Bronchial epithelial cell (primary cell): ENCODE measurements at regions not wholly inside any gene's neighbourhood (a gene's known extent, or its start where the extent isn't known, plus 50 kb on each side); places are given as distances from the start of the nearest gene placed in this dataset.

Experiments used
- DNase-seq: peaks from one replicate; pipeline ENCODE4 v3.0.0-alpha.2; 2010; ENCODE audit warnings: low read depth
- FAIRE-seq: peaks from 2 replicates; lab custom pipeline; 2011; peaks lifted over from hg19 to GRCh38; lab: Jason Lieb, UNC
- H3K27me3 ChIP-seq: 2 replicates; pipeline ENCODE4 v1.5.1; 2011; ENCODE audit warnings: low read length; ENCODE audit not compliant: control insufficient read depth, insufficient read depth
- H3K36me3 ChIP-seq: 2 replicates; pipeline ENCODE4 v1.5.1; 2011; ENCODE audit warnings: low read length; ENCODE audit not compliant: control insufficient read depth, insufficient read depth
- H3K4me3 ChIP-seq: 2 replicates; pipeline ENCODE4 v1.5.1; 2011; ENCODE audit warnings: mild to moderate bottlenecking, low read depth, low read length, control low read depth
- CTCF ChIP-seq: IDR thresholded peaks from 2 replicates; pipeline ENCODE4 v1.5.1; 2011; ENCODE audit warnings: mild to moderate bottlenecking, moderate library complexity, low read length, control low read depth, inconsistent platforms; ENCODE audit not compliant: insufficient read depth, severe bottlenecking

GRCh38 chr4:24160358-24160757 lies 270.5 kb upstream of the PPARGC1A start:
- peak; percentile 40 for DNase-seq
- Histone ChIP-seq H3K27me3 (no peaks in the 10 kb centered on the region), H3K4me3 (no peak overlapping the region), H3K36me3 (no peaks in the 10 kb centered on the region)
- no peak for FAIRE-seq
- no peak for TF ChIP-seq CTCF

- no peak for DNase-seq
- FAIRE-seq, result no peak
- Histone ChIP-seq H3K36me3 (no peaks in the 10 kb centered on the region), H3K4me3 (no peak overlapping the region), H3K27me3 (no peaks in the 10 kb centered on the region)
- TF ChIP-seq CTCF, result no peak
Observed at GRCh38 chr4:24158031-24158430, 268.2 kb upstream of the PPARGC1A start.

GRCh38 chr4:24150034-24150433 lies 260.2 kb upstream of the PPARGC1A start:
- Histone ChIP-seq H3K36me3 (no peaks in the 10 kb centered on the region), H3K27me3 (peaks cover 2% of the 10 kb centered on the region), H3K4me3 (no peak overlapping the region)
- no peak for FAIRE-seq
- no peak for DNase-seq
- TF ChIP-seq CTCF, result no peak

GRCh38 chr4:24146127-24146526 lies 256.3 kb upstream of the PPARGC1A start:
- FAIRE-seq, result no peak

GRCh38 chr4:24145591-24145990 lies 255.7 kb upstream of the PPARGC1A start:
- DNase-seq (no peak), FAIRE-seq (no peak)
- H3K27me3 ChIP-seq, result peaks cover 2% of the 10 kb centered on the region
- no peak for TF ChIP-seq CTCF
- no peaks in the 10 kb centered on the region for H3K36me3 ChIP-seq
- no peak overlapping the region for H3K4me3 ChIP-seq

More at GRCh38 chr4:24146127-24146526, 256.3 kb upstream of the PPARGC1A start:
- Histone ChIP-seq H3K36me3 (no peaks in the 10 kb centered on the region), H3K4me3 (no peak overlapping the region), H3K27me3 (peaks cover 2% of the 10 kb centered on the region)
- no peak for TF ChIP-seq CTCF
- DNase-seq, result no peak

GRCh38 chr4:24144381-24144780 lies 254.5 kb upstream of the PPARGC1A start:
- no peak for TF ChIP-seq CTCF
- DNase-seq (no peak), FAIRE-seq (no peak)
- Histone ChIP-seq H3K4me3 (no peak overlapping the region), H3K36me3 (no peaks in the 10 kb centered on the region), H3K27me3 (peaks cover 2% of the 10 kb centered on the region)
